HEK293 (cell line): ENCODE measurements at regions not wholly inside any gene's neighbourhood (a gene's known extent, or its start where the extent isn't known, plus 50 kb on each side); places are given as distances from the start of the nearest gene placed in this dataset.

Experiments used
- CTCF ChIA-PET: fragments of 350-600 bp; formaldehyde crosslinking; extraction: SDS; loops from one replicate; lab custom pipeline; 2021; ENCODE audit warnings: antibody characterized with exemption; lab: Yijun Ruan, JAX
- POLR2A ChIA-PET: fragments of 300-600 bp; formaldehyde crosslinking; extraction: SDS; loops from one replicate; lab custom pipeline; 2020; ENCODE audit warnings: antibody characterized with exemption, inconsistent platforms; lab: Yijun Ruan, JAX
- H3K27ac ChIP-seq: fragments of 200-500 bp; sonication (Bioruptor generic); 2 replicates; pipeline ENCODE4 v1.5.1; 2014; ENCODE audit warnings: low read depth, low read length, control low read depth, inconsistent platforms; ENCODE audit errors: extremely low read depth
- H3K36me3 ChIP-seq, 2 experiments: fragments of 200-500 bp in 1 of 2; sonication (Bioruptor generic) in 1 of 2; 1 replicate in 1 of 2; 2 replicates in 1 of 2; pipeline ENCODE4 v1.5.1; 2014 to 2017; ENCODE audit warnings: inconsistent platforms in 2 of 2, low read length in 2 of 2; ENCODE audit not compliant: control insufficient read depth in 2 of 2, insufficient read depth in 1 of 2
- H3K4me1 ChIP-seq: fragments of 200-500 bp; sonication (Bioruptor generic); 2 replicates; pipeline ENCODE4 v1.5.1; 2014; ENCODE audit warnings: mild to moderate bottlenecking, low read length, inconsistent platforms; ENCODE audit not compliant: control insufficient read depth, insufficient read depth
- H3K4me3 ChIP-seq: 2 replicates; pipeline ENCODE4 v1.5.1; 2011; ENCODE audit warnings: low read depth, mild to moderate bottlenecking, control low read depth, low read length, moderate library complexity
- H3K9me3 ChIP-seq: fragments of 200-500 bp; sonication (Bioruptor generic); 2 replicates; pipeline ENCODE4 v1.5.1; 2014; ENCODE audit warnings: low read depth, low read length, inconsistent platforms; ENCODE audit not compliant: control insufficient read depth, insufficient read depth
- MZF1 ChIP-seq: fragments of 450-650 bp; formaldehyde crosslinking; IDR thresholded peaks from 2 replicates; pipeline ENCODE4 v1.5.1; 2017; ENCODE audit warnings: missing biosample characterization, missing genetic modification characterization, borderline replicate concordance
- SCRT2 ChIP-seq: fragments of 450-650 bp; formaldehyde crosslinking; IDR thresholded peaks from 2 replicates; pipeline ENCODE4 v1.5.1; 2016; ENCODE audit warnings: missing biosample characterization, missing genetic modification characterization
- ZFHX2 ChIP-seq: fragments of 450-650 bp; formaldehyde crosslinking; conservative IDR thresholded peaks from 2 replicates; pipeline ENCODE4 v1.5.1; 2016; ENCODE audit warnings: missing biosample characterization, missing genetic modification characterization
- ZNF121 ChIP-seq: fragments of 450-650 bp; formaldehyde crosslinking; IDR thresholded peaks from 2 replicates; pipeline ENCODE4 v1.5.1; 2016; ENCODE audit warnings: missing biosample characterization, missing genetic modification characterization
- ZNF175 ChIP-seq: fragments of 450-650 bp; formaldehyde crosslinking; IDR thresholded peaks from 2 replicates; pipeline ENCODE4 v1.5.1; 2016; ENCODE audit warnings: missing biosample characterization, missing genetic modification characterization
- ZNF292 ChIP-seq: fragments of 450-650 bp; formaldehyde crosslinking; IDR thresholded peaks from 2 replicates; pipeline ENCODE4 v1.5.1; 2016; ENCODE audit warnings: low read depth, missing biosample characterization, missing genetic modification characterization, borderline replicate concordance
- ZNF324 ChIP-seq: fragments of 450-650 bp; formaldehyde crosslinking; IDR thresholded peaks from 2 replicates; pipeline ENCODE4 v1.5.1; 2016; ENCODE audit warnings: missing biosample characterization, missing genetic modification characterization
- ZNF354C ChIP-seq: fragments of 450-650 bp; formaldehyde crosslinking; IDR thresholded peaks from 2 replicates; pipeline ENCODE4 v1.5.1; 2016; ENCODE audit warnings: missing biosample characterization, missing genetic modification characterization, low read depth, borderline replicate concordance
- ZNF548 ChIP-seq: fragments of 450-650 bp; formaldehyde crosslinking; IDR thresholded peaks from 2 replicates; pipeline ENCODE4 v1.5.1; 2016; ENCODE audit warnings: missing biosample characterization, missing genetic modification characterization
- ZNF555 ChIP-seq: fragments of 450-650 bp; formaldehyde crosslinking; conservative IDR thresholded peaks from 2 replicates; pipeline ENCODE4 v1.5.1; 2017; ENCODE audit warnings: missing biosample characterization, mild to moderate bottlenecking, missing genetic modification characterization, inconsistent platforms
- ZNF558 ChIP-seq: fragments of 450-650 bp; formaldehyde crosslinking; IDR thresholded peaks from 2 replicates; pipeline ENCODE4 v1.5.1; 2016; ENCODE audit warnings: missing biosample characterization, missing genetic modification characterization
- ZNF600 ChIP-seq: fragments of 450-650 bp; formaldehyde crosslinking; IDR thresholded peaks from 2 replicates; pipeline ENCODE4 v1.5.1; 2016; ENCODE audit warnings: missing biosample characterization, missing genetic modification characterization
- ZNF621 ChIP-seq: fragments of 450-650 bp; formaldehyde crosslinking; IDR thresholded peaks from 2 replicates; pipeline ENCODE4 v1.5.1; 2017; ENCODE audit warnings: missing biosample characterization, missing genetic modification characterization
- ZNF623 ChIP-seq: fragments of 450-650 bp; formaldehyde crosslinking; IDR thresholded peaks from 2 replicates; pipeline ENCODE4 v1.5.1; 2016; ENCODE audit warnings: missing biosample characterization, missing genetic modification characterization
- ZNF626 ChIP-seq: fragments of 450-650 bp; sonication (Bioruptor Pico); formaldehyde crosslinking; IDR thresholded peaks from 2 replicates; pipeline ENCODE4 v1.5.1; 2018; ENCODE audit warnings: missing biosample characterization, missing genetic modification characterization, inconsistent platforms
- ZNF701 ChIP-seq: fragments of 450-650 bp; formaldehyde crosslinking; IDR thresholded peaks from 2 replicates; pipeline ENCODE4 v1.5.1; 2016; ENCODE audit warnings: missing biosample characterization, missing genetic modification characterization
- ZNF704 ChIP-seq: fragments of 450-650 bp; formaldehyde crosslinking; IDR thresholded peaks from 2 replicates; pipeline ENCODE4 v1.5.1; 2016; ENCODE audit warnings: missing biosample characterization, missing genetic modification characterization
- TF ChIP-seq, protein P1 (sequence below): fragments of 450-650 bp; formaldehyde crosslinking; IDR thresholded peaks from 2 replicates; pipeline ENCODE4 v1.5.1; 2016; ENCODE audit warnings: missing biosample characterization, missing genetic modification characterization

DNA sequence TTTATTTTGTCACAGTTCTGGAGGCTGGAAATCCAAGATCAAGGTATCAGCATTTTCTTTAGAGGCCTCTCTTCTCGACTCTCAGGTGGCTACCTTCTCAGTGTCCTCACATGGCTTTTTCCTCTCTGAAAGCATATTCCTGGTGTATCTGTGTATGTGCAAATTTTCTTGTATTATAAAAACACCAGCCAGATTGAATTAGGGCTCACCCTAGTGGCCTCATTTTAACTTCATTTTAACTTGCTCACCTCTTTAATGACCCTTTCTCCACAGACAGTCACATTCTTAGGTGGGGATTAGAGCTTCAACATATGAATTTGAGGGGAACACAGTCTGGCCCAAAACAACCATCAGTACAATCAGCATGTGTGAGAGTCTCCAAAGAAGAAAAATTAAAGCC is 542.4 kb upstream of the FAM241A start:
- H3K4me3 ChIP-seq, result no peak overlapping the region
- H3K9me3 ChIP-seq, result no peaks in the 10 kb centered on the region
- no peak for TF ChIP-seq ZFHX2
- TF ChIP-seq ZNF555 (tag by site-specific recombination), result no peak
- no peak for TF ChIP-seq ZNF701 (tag by site-specific recombination)
- POLR2A ChIA-PET, result no interaction called here
- H3K4me1 ChIP-seq, result no peaks in the 10 kb centered on the region
- CTCF ChIA-PET, result interaction anchor here (0.5 kb wide), 1 partner anchor 158 kb away, joined by 3 read pairs; no protein-coding TSS in a partner anchor
- H3K36me3 ChIP-seq, result no peaks in the 10 kb centered on the region
- H3K27ac ChIP-seq, result no peak overlapping the region

DNA sequence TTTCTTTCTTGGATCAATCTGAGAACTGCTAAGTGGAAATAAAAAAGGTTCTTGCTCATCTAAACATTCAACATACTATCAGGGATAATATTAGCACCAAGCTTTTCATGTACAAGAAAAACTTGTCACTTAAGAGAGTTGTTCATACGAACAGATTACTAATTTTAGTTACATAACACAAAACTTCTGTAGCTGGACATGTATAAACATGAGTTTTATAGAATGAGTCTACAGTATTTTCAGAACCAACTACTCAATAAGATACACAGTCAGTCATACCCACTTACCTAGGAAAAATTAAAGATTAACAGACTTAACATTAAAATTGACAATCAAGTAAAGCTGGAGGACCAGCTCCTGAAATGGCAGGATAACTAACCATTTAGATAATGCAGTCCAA is 540.1 kb upstream of the FAM241A start:
- Histone ChIP-seq H3K4me1 (no peaks in the 10 kb centered on the region), H3K36me3 (no peaks in the 10 kb centered on the region), H3K9me3 (no peaks in the 10 kb centered on the region), H3K27ac (no peak overlapping the region), H3K4me3 (no peak overlapping the region)
- ChIA-PET CTCF (no interaction called here), POLR2A (no interaction called here)
- no peak for TF ChIP-seq ZNF354C (tag by site-specific recombination)
- no peak for TF ChIP-seq ZNF623 (tag by site-specific recombination)
- no peak for TF ChIP-seq ZNF121 (tag by site-specific recombination)
- no peak for TF ChIP-seq ZNF626 (tag by site-specific recombination)
- TF ChIP-seq ZNF548 (tag by site-specific recombination), result no peak
- TF ChIP-seq ZNF621 (tag by site-specific recombination), result no peak
- TF ChIP-seq ZNF292 (tag by site-specific recombination), result no peak
- TF ChIP-seq, protein P1, sequence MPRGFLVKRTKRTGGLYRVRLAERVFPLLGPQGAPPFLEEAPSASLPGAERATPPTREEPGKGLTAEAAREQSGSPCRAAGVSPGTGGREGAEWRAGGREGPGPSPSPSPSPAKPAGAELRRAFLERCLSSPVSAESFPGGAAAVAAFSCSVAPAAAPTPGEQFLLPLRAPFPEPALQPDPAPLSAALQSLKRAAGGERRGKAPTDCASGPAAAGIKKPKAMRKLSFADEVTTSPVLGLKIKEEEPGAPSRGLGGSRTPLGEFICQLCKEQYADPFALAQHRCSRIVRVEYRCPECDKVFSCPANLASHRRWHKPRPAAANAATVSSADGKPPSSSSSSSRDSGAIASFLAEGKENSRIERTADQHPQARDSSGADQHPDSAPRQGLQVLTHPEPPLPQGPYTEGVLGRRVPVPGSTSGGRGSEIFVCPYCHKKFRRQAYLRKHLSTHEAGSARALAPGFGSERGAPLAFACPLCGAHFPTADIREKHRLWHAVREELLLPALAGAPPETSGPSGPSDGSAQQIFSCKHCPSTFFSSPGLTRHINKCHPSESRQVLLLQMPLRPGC (tag by site-specific recombination), result no peak
- no peak for TF ChIP-seq ZNF324 (tag by site-specific recombination)
- TF ChIP-seq MZF1 (tag by site-specific recombination), result no peak
- TF ChIP-seq ZNF175, result no peak
- no peak for TF ChIP-seq ZNF558 (tag by site-specific recombination)
- no peak for TF ChIP-seq ZNF600
- no peak for TF ChIP-seq ZNF555 (tag by site-specific recombination)

GRCh38 chr4:111610681-111611080 is 534.6 kb upstream of the FAM241A start:
- no peaks in the 10 kb centered on the region for H3K9me3 ChIP-seq
- ChIA-PET CTCF (interaction anchor here (0.5 to 0.6 kb wide), 2 partner anchors 10 to 189 kb away, joined by 3 to 4 read pairs; no protein-coding TSS in a partner anchor), POLR2A (no interaction called here)
- no peaks in the 10 kb centered on the region for H3K36me3 ChIP-seq
- TF ChIP-seq ZNF704 (no peak), SCRT2 (tag by site-specific recombination) (0 out of 2 replicates have a peak, but pooled peaks have one; percentile 9)
- no peak overlapping the region for H3K4me3 ChIP-seq
- H3K4me1 ChIP-seq, result no peaks in the 10 kb centered on the region
- H3K27ac ChIP-seq, result no peak overlapping the region
